Stimulated activated CD4-positive, alpha-beta T cell treated with anti-CD3 and anti-CD28 coated beads, Interleukin-1b, Interleukin-23, amount 100 ng/mL, for 48 hours (primary cell): ENCODE measurements at regions not wholly inside any gene's neighbourhood (a gene's known extent, or its start where the extent isn't known, plus 50 kb on each side); places are given as distances from the start of the nearest gene placed in this dataset.

Source experiments
- DNase-seq: peaks from one replicate; pipeline ENCODE4 v3.0.0-alpha.2; 2020

DNA sequence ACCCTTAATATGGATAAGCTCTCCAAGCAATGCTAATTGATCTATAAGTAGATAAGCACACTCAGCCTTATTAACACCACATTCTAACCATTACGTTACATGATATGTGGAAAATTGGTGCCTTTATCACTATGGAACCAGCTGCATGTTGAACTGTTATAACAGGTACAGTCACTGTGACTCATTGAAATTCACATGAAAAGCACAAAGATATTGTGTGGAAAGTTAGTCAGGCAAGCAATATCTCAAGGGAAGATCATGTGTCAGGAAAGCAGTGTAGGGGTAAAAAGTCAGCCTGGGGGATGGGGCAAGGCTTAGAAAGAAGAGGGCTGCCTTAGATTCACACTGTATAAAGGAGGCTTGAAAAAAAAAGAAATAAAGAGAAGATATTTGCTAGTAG is 313.7 kb upstream of the SMIM31 start:
- DNase-seq, result no peak

DNA sequence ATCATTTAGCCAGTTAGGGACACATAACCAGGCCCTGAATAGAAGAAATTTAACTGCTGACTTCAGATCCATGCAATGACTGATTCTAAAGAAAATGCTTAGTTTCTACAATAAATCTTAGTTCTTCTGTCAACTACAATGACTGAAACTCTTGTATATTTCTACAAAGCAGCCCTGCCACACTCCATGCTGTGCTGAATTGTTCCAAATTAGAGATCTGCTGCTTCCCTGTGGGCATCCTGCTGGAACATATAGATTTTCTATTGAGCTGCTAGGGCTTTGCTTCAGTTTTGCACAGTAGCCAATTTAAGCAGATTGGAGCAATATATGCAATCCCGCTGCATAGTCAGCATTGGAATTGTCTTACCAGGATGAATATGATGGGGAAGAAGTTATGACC is 312.8 kb upstream of the SMIM31 start:
- DNase-seq, result no peak

DNA sequence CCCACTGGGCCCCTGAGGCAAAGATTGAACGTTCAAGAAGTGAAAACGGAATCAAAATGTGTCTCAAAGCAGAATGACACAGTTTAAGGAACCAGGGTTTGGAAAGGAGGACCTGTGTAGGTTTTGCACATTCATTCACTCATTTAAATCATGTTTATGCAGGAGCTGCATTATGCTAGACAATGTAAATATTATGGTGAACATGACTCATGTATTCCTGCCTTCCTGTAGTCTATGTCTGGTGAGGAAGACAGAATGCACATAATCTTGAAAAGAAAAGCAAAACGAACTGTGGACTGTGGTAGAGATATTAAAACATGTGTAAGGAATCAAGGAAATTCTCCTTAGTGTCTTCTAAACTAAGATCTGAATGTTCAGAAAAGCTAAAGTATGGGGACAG is 311.8 kb upstream of the SMIM31 start:
- DNase-seq, result no peak

DNA sequence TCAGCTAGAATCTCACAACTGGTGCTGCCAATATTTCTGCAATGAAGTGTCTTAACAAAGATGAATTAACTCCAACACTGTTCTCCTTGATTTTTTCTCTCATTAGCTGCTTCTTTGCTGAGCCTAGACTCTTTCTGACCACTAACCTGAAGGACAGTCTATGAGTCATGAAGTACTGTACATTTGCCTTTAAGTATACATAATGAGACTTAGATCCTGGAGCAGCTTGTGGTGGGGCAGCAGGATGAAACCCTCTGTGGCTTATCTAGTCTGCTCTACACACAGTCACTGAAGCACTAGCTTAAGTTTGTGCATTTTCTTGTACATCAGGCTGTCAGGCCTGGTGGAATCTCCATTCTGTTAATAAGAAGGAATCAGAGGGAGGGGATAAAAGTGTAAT is 307.4 kb upstream of the SMIM31 start:
- DNase-seq, result no peak

DNA sequence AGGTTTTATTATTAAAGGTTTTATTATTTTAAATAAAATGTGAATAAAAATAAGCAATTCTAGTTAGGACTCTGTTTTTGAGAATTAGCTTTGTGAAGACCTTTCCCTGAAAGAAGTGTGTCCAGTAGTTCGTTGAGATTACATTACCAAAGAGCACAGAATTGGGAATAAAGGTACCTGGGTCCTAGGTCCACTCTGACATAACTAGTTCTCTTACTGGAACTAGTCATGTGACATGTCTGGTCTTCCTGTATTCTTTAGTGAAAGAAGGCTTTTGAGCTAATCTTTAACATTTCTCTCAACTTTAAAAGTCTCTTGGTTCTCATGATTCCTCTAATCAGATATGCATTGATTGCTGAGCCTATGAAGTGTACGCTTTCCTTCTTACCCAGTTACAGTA is 292.0 kb upstream of the SMIM31 start:
- DNase-seq, result no peak

DNA sequence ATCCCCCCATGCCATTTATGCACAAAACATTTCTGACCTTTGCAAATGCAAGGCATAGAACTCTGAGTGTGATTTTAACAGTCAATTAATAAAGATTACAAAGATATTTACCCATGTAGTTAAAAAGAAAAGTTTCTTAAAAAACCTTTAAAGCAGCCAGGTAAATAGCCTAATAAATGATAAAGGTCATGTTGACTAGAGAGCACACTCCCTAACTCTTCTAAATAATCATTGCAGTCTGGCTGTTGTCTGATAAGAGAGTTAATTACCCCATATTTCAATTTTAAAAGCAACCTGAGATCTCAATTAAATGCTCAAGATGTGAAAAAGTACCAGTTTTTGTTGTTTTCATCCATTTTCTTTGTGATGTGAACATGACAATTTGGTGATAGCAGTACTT is 291.5 kb upstream of the SMIM31 start:
- DNase-seq, result no peak

DNA sequence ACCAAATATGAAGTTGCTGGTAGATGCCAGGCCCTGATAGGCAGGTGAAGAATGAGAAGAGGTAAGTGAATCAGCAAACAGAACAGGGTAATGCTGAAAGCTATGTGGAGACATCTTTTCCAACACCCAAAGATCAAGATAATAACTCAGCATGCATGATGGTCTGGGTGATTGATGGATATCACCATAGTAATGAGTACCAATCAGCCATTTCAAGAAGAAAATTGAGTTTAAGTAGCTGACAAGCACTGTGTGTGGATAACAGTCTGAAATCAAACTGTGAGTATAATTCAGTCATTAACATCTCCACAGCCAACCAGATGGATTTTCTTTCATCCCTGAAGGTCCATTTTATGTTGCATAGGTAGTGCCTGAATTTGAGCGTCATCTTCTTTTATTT is 289.6 kb upstream of the SMIM31 start:
- DNase-seq, result no peak

DNA sequence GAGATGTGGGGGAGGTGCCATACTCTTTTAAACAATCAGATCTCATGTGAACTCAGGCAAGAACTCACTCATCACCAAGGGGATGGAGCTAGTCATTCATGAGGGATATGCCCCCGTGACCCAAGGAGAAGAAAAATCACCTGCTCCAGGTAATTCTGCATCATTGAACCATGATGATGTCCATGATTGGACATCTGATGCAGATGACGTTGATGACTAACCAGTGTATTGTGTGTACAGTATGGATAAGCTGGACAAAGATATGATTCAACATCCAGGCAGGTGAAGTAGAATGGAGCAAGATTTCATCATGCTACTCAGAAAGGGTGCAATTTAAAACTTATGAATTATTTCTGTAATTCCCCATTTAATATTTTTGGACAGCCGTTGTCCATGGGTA is 286.4 kb upstream of the SMIM31 start:
- no peak for DNase-seq

DNA sequence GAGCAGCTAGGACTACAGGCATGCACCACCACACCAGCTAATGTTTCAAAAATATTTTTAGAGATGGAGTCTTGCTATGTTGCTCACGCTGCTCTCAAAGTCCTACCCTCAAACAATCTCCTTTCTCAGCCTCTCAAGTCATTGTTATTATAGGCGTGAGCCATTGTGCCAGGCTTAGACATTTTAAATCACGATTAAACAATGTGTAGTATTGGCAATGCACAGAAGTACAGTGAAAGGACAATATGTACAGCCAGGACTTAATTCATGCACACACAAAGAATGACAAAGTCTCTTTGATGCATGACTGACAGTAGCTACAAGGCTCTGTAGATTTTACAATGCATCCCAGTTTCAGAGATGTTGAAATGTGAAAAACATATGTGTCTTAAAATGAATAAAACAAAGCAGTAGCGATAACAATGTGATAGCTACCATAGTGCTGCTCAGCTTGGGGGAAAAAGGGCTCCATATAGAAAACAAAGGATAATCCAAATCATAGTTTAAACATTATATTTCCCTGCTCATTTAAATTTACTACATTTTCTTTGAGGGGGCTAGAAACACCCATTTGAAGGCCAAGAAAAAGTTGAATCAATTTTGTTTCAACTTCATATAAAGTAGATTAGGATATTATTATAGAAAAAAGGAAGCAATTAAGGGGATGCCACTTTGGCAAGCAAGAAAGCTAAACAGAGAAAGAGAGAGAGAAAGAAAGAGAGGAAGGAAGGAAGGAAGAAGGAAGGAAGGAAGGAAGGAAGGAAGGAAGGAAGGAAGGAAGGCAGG is 272.4 kb upstream of the SMIM31 start:
- DNase-seq, result no peak

DNA sequence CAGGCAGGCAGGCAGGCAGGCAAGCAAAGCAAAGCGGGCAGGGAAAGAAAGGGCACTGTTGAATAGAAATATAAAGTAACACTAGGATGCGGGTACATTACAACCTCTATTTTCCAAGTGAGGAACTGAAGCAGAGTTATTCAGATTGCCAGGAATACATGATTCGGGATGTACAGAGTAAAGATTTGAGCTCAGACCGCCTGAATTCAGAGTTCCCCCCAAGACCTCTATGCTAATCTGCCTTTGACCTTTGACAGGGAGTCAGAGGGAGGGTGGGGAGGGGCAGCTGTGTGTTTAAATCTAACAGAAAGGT is 271.9 kb upstream of the SMIM31 start:
- DNase-seq, result no peak

DNA sequence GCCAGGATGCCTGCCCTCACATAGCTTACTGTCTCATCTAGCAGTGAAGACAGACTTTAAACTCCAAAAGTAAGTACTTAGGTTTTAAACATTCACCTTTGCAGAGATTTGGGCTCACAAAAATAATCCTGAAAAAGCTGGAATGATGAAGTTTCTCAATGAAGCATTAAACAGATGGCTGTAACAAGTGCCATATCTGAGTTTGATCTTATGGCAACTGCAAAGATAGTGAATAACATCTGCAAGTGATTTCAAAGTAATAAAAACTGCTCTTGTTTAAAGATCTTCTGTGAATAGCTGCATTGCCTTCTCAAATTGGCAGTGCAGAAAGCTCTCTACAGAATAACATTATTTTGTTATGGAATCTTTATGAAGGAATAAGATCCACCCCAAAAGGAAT is 271.2 kb upstream of the SMIM31 start:
- no peak for DNase-seq

DNA sequence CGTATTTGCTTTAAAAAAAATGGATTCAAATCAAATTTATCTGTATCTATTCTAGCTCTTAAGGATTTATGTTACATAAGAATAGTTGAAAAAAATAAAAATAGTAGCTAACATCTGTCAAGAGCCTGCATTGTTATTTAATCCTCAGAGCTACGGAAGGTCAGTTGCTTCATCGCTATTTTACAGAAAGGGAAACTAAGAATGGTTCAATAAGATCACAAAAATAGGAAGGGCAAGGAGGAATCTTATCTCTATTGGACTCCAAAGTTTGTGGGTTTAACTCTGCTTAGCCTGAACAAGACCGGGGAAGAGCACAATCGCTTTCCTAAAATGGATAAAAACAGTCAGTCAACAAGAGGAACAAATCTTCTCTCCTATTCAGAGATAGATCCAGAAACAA is 270.2 kb upstream of the SMIM31 start:
- DNase-seq, result no peak

DNA sequence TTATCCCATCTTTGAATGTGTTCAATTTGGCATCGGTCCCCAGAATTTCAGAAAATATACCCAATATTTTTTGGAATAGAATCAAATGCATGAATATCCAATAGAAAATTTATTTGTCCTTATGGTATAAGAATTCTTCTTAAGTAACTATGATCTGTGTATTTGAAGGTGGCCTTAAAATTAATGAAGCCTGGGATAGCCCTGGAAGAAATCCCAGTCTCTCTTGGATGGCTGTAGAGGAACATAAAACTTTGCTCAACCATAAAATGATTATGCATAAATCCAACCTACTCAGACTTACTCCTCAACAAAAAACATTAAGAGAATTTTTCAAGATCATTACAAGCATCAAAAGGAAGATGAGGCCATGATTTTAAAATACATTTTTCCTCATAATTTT is 269.4 kb upstream of the SMIM31 start:
- DNase-seq, result no peak

DNA sequence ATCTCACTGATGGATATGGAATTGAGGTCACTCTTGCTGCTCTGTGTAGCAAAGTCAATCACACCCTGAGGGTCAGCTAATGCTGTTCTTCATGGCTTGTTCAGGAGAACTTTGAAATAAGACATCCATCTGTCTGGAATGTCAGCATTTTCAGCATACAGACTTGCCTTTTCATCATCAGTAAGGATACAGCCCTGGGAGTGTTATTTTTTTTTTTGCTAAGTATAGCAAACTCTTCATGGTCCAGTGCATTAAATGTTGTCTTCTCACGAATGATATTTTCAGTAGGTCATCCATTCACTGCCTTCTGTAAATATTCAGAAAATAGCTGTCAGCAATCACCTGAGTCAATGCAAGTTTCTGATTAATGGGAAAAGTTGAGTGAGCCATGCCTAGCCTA is 268.8 kb upstream of the SMIM31 start:
- no peak for DNase-seq

DNA sequence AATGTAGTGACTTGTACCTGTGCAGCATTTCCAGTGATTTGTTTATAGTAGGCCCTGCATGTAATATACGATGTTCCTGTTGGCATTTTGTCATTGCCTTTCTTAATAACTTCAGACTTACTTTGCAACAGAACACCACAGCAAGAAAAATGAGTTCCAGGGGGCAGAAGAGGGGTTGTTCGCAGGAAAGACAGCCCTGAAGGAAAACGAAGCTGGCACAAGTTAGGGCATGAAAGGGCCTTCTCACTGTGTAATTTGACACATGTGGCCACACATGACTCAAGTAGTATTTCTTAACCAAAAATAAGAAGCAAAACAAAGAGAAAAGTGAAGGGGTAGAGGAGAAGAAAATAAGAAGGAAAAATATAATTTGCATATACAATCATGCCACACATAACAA is 265.8 kb upstream of the SMIM31 start:
- no peak for DNase-seq

DNA sequence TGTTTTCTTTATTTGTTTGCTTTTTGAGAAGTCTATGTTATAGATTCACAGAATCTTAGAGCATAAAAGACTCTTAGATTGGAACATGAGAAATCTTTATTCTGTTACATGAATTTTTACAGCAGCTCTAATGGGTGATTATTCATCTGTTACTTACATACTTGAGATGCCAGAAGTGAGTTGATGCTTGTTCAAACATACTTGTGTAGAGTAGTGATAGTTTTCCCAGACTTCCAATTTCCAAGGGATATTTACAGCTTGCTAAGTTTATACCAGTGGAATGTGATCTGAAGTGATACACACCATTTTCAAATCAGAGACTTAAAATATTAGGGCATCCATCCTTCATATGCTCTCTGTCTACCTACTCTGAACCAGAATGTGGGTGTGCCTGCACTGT is 252.9 kb upstream of the SMIM31 start:
- no peak for DNase-seq

DNA sequence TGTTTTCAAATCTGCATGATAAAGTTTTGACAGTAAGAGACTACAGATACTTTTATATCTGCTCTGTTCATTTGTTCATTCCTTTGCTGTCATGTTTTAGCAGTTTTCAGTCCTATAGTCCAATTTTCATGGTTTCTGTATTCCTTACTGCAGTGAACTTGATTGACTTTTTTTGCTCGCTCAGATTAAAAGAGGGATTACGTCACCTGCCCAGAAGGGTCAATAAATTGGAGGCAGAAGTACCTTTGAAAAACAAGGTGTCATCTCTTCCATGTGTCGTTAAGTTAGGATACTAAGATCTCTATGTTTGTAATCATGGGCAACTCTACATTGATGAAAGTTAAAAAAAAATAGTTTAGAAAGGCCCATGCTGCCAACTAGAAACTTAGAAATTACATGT is 250.1 kb upstream of the SMIM31 start:
- no peak for DNase-seq

DNA sequence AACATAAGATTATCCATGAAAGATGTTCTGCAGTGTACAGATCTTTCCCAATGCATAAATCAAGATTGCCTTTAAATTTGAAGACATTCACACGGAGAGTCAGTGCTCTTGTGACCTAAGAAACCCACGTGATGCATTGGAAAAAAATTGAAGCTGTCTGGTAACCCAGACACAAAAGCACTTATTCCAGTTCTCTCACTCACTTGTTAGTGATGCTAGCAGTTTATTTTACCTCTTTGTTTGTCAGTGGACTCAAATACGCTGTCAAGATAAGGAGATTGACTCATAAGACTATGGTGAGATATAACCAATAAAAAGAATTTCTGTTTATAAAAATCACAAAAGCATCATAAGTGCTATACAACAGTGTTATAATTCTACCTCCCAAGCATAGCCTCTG is 245.8 kb upstream of the SMIM31 start:
- DNase-seq, result no peak

DNA sequence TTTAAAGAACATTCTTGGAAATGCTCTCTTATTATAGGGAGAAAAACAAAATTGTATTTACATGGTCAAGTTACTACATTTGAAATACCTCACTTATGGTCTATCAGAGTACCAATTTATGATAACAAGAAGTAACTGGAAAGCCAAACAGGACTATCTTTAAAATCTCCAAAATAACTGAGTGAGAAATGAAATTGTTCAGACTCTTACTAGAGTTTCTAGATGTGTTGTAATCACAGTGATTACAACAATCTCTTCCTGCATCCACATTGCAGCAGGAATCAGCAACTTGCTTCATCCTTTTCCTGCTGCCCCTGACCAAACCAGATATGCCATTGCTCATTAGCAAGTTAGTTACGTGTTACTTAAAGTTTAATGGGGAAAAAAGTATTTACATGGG is 245.2 kb upstream of the SMIM31 start:
- no peak for DNase-seq

DNA sequence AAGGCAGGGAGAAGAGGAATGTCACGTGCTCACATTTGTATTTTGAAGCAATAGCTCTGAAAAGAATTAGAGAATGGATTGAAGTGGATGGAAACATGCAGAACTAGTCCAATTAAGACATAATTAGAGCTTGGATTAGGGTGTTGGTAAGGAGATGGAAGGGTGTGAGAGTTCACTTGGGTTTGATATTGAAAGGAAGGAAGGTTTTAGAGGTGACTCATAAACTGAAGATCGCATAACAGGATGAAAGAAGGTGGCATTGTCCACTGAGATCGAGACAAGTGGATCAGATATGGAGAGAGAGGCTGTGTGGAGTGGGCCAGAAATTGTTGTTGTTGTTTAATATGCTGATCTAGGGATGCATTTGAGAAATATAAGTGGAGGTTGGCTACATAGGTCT is 244.0 kb upstream of the SMIM31 start:
- no peak for DNase-seq

DNA sequence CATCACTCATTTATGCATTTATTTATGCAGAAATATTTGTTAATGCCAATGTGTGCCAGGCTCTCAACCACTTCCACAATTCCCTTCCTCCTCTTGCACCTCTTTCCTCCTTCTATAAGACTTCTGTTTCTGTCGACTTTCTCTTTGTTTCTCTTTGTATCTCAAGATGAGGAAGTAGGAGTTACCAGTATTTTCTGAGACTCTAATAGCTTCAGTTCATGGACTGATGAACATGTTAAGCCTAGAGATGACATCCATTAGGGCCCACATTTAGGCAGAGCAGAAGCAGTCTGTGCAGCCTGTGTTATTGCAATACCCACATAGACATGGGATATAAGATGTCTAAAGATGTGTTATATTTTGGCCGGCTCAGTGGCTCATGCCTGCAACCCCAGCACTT is 241.8 kb upstream of the SMIM31 start:
- no peak for DNase-seq

DNA sequence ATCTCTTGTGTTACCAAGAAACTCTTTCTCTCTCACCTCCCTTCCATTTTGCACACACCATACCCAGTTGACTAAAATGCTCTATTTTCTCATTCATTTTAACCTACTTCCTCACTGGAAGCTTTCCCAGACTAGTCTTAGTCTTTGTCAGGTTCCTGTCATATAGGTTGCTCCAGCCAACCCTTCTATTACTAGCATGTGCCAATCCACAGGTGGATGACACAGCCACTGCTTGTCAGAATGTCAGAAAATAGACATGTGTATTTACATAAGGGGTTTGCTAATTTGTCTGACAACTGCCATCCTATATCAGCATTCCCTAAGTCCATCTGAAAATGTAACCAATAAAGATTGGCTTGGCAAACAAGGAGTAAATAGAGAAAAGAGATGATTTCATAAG is 239.2 kb upstream of the SMIM31 start:
- no peak for DNase-seq

DNA sequence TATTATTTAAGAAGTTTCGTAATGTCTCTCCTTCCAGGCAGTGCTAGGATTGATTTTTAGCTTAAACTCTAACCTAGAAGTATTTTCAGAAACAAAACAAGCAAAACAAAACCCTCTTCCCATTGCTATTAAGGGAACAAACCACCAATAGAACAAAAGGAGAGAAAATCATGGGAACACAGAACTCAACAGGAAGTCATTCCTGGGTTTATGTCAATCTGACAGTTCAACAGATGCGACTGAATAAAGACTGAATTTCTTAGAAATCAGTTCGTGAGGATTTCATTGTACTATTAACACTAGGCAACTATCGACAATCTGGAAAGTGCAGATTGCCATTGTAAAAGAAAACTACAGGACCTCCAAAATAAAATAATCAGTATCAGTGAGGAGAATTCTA is 229.1 kb upstream of the SMIM31 start:
- DNase-seq, result no peak

DNA sequence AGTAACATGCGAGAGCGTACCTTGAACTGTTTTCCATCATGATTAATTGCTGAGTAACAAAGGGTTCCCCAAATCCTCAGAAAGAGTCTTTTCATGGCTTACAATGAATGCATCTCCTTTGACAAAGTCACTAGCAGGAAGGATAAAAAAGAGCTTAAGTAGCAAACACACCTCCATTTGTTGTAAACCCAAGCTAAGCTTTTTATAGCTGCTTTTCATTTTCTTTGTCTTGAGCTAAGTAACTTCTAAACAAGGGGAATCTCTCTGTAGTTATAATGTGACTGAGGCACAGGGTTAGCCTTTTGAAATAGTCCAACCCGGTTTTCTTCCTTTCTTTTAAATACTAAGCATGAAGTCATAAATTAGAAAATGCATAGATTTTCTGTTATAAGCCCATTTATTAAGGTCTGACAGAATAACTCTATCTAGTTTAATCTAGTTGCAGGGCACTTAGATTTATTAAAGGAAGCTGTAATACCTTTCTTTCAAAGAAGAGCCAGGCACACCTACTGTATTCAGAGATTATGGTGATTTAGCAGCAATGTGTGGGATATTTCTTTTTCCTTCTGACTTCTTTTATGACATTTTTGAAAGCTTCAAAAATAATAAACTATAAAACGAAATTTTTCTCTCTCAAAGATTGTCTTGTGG is 226.9 kb upstream of the SMIM31 start:
- DNase-seq, result no peak

DNA sequence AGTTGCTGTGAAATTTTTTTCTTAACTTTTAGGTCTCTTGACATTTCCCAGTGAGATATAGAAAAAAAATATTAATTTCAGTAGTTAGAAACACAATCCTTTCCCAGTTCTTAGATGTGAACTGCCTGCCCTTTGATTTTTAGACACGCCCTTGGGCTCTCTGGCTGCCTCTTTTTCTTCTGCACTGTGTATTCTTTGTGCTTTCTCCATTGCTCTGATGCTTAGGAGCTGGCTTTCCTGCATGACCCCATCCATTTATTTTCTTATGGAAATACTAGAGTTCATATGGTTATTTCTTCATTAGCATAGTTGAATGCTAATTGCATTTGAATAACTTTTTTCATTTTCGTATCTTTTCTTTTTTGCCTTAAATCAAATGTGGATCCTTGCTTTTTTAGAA is 224.9 kb upstream of the SMIM31 start:
- no peak for DNase-seq
